HG02588 (cell line): ENCODE measurements at regions not wholly inside any gene's neighbourhood (a gene's known extent, or its start where the extent isn't known, plus 50 kb on each side); places are given as distances from the start of the nearest gene placed in this dataset.
"Not testable (repeated sequence)": the region's sequence is repeated elsewhere in the genome, so short reads cannot be mapped to it uniquely, and the experiment has no call there.

ENCODE experiments used
- ATAC-seq: cut with Tn5 transposase; IDR thresholded peaks from one replicate; pipeline ENCODE4 v1.9.1; 2021; ENCODE audit warnings: mild to moderate bottlenecking, moderate library complexity; ENCODE audit not compliant: unreplicated experiment

DNA sequence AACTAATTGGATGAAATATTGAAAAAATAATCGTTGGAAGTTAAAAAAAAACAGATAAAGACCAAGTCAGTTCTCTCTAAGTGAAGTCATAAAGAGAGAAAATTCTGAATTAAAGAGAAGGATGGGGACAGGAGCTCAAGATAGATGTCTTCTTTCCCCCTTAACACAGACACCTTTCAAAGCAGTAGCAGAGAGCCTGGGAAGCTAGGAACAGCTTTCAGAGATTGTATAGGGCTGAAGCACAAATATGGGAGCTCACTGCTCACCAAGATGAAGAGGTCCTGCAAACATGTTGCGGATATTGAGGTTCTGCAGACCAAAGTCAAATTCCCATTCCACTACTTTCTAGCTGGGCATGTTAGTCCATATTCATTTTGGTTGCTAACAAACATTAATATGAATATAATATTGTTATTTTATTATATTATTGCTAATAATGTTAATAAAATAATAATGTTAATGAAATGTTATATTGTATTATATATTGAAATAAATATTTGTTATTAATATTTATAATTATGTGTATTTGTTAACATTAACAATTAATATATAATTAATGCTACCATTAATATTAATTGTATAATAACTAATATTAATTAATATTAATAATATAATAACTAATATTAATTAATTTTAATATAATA, 319.1 kb downstream of the OXSM start:
- ATAC-seq: no peak

DNA sequence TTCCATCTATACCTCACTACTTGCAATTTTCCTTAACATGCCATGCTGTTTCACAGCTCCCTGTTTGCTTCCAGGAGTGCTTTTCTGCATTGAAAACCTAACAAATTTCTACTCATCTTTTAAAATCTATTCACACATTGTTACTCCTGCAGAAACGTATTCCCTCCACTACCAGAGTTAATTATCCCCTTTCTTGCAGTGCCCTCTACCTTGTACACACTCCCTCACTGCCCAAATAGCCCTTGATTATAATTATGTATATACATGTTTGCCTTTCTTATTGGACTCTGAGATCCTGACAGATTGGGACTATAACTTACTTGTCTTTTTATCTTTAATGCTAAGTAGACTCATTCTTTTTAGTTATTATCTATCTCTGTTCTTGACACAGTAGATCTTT, 325.0 kb downstream of the OXSM start:
- no peak for ATAC-seq

DNA sequence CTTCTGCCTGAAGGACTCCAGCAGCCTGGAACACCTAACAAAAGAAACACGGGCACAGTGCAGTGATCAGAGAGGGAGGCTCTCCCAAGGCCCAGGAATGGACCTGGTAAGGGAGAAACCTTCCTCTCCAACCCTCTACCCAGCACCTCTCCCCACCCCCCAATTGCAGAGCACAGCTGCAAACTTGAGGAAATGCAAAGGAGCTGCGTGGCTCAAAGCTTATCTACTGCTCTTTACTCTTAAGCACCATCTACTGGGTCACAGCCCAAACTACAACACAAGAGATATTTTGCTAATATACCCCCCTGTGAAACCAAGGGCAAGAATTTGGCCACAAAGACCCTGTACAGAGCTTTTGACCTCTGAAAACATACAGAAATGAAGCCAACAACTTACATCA, 328.3 kb downstream of the OXSM start:
- no peak for ATAC-seq

GRCh38 chr3:26132942-26133341, 343.1 kb downstream of the OXSM start:
- ATAC-seq: no peak

DNA sequence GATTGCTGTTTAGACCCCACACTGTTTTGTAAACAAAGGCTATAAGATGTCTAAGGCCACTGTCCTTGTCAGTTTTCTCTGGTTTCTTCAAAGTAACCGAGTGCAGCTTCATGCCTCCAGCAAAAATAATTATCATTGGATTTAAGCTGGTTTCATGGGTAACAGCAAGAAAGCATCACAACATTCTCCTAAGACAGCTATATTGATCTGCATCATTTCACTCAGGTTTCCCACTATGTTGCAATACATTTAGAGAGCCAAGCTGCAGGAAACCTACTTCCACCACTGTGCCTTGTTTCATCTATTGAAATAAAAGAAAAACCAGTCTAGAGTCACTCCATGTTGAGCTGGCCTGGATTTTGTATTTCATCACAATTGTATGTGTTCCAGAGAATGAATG, 351.4 kb downstream of the OXSM start:
- ATAC-seq: no peak

GRCh38 chr3:26145769-26146168, 355.9 kb downstream of the OXSM start:
- ATAC-seq: no peak

DNA sequence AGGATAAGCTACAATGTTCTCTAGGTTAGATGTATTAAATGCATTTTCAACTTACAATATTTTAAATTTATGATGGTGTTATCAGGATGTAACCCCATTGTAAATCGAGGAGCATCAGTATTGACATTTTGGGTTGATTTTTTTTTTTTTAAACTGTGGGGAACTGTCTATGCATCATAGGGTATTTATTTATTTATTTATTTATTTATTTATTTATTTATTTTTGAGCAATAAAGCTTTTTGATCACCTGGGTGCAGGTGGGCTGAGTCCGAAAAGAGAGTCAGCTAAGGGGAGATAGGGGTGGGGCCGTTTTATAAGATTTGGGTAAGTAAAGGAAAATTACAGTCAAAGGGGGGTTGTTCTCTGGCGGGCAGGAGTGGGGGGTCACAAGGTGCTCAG, 367.5 kb downstream of the OXSM start:
- not testable (repeated sequence) for ATAC-seq

DNA sequence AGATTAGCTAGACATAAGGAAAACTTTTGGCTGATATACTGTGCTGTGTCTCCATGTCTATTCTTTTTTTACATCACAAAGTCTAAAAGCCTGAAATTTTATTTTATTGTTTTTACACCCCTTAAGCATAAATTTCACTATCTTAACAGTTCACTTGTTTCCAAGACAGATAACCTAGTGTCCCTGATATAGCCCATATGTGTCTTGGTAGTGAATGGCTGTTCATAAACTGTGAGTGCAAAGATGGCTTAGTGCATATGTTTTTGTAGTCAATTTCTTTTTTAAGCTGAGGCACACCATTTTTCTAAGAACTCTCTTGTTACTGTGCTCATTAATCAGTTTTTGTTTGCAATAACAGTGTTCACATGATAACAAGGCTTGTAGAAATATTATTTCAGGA, 381.1 kb downstream of the OXSM start:
- no peak for ATAC-seq

DNA sequence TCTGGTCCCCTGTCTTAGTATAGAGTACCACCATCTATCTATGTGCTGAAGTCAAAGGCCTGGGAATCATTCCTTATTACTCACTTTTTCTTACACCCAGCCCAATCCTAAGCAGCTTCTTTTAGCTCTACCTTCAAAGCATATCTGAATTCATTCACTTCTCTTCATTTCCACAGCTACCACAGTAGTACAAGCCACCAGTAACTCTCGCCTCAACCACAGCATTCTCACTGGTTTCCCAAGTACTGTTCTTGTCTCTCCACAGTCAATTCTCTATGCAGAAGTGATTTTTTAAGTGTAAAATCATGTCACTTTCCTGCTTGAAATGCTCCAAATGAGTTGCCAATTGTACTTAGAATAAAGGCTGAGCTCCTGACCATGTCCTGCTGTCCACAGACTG, 401.7 kb downstream of the OXSM start:
- no peak for ATAC-seq

DNA sequence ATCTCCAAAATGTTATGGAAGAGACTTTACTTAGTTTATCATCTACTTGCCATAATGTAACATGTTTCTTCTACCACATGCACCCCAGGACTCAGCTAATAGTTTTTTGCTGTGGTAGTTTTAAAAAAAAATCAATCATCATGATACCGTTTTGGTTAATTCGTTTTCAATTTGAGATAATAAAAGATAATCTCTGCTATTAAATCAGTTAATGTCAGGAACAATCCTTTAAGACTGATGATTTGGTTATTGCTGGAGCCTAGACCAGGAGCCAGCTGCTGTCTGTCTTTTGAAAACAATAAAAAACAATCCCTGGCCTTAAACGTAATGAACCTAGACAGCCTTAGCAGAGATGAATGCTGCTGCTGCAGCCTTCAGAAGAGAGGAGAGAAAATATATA, 403.7 kb downstream of the OXSM start:
- ATAC-seq: no peak

DNA sequence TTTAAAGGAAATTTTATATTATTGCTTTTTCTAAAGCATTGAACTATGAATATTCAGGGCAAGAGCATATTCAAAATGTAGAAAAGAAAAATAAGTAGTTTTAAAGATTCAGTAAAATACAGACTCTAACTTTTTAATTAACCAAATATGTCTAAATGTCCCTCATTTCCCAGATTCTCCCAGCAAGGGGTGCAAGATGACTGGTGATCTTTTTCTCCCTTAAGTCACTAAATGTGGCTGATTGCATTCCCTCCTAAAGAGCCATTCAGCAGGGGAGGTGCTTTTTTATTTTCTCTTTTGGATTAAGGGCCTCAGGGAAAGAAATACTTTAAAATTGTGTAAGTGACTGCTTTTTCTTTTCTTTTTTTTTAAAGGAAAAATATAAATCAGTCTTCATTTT, 406.9 kb downstream of the OXSM start:
- ATAC-seq: no peak

DNA sequence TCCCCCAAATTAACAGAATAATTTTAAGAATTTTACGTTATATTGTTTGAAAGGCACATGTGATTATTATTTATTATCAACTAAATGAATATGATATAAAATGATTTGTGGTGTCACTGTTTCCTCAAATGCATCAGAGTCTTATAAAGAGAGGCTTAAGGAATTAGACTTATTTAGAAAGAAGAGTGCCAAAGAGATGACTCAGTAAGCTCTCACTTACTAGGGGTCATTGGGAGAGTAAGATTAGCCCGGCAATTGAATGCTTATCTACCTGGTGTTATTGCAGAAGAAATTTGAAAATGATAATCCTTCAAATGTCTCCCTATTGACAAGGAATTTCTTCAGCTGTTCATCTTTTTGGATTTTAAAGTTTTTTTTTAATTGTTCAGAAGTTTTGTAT, 408.7 kb downstream of the OXSM start:
- ATAC-seq: no peak

- no peak for ATAC-seq
Measured at GRCh38 chr3:26202169-26202568, 412.3 kb downstream of the OXSM start.

DNA sequence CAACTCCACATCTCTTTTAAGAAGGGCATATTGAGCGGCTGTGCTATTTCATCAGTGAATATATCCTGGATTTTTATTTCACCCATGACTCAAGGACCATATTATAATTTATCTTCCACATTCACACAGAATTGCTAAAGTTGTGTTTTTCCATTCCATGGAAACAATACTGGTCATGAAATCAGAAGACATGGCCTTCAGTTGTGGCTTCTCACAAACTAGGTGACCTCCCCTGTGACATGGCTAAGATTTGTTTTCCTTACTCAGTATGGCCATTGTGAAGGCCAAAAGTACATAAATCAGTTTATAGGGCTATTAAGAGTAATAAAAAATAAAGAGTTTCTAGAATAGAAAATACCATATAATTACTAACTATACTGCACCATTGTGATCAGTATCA, 415.6 kb downstream of the OXSM start:
- no peak for ATAC-seq

- ATAC-seq: no peak
Measured at GRCh38 chr3:26208201-26208600, 414.4 kb upstream of the LRRC3B start.

DNA sequence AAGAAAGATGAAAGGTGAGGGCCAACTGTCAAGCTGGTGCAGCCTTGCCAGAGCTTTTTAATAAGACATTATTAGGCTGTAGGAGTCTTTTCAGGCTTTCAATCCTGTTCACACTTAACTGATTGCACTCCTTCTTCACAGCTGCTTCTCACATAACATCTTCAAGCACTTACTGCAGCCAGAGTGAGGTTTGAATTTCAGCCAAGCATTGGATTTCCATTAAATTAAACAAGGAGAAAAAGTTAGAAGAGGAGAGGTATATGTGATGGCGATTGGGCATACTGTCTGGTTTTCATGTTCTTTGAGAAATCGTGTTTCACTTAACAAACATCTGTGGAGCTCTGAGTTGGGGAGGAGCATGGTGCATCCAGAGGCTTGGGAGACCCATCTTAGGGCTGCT, 392.8 kb upstream of the LRRC3B start:
- no peak for ATAC-seq

- no peak for ATAC-seq
Measured at GRCh38 chr3:26233374-26233773, 389.2 kb upstream of the LRRC3B start.

DNA sequence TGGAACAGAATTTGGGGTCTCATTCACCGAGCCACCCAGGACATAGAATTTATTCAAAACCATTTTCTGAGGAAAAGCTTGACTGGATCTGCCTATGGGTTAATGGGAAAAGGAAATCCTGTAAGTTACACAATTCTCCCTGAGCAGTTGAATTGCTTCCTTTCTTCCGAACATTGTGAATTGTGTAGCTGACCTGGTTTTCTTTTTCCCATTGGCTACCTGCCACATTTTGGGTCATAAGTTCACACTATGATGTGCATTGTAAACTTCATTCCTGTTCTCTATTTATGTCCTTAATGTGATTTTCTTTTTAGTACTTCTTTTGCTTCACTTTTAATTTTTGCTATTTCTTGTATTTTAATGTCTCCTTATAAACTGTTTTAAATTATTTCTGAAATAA, 386.0 kb upstream of the LRRC3B start:
- no peak for ATAC-seq

DNA sequence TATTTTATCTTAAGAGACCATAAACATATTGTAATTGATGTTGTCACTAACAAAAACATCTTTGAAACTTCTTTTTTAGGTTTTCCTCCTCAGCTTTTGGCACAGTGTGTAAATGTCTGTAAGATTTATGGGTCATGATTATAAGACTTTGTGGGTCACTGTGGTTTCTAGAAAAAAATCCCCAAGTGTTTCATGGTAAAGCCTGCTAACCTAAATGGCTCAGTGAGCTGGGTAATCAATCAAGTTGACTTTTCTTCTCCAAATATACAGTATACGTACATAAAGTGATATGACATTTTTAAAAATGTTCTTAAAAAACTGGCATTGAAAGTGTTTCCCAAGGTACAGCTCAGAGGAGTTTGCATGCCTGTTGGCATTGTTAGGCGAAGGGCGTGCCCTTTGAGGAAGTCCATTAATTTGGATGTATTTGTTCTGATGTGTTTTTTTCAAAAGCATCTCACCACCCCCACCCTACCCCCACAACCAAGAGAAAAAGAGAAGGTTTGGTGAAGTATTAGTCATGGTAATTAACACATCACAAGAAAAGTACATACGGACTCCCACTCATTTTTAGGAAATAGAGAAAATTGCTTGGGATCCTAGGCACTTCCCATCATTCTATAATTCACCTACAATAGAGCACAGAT, 385.4 kb upstream of the LRRC3B start:
- ATAC-seq: no peak

- not testable (repeated sequence) for ATAC-seq
Measured at GRCh38 chr3:26244586-26244985, 378.0 kb upstream of the LRRC3B start.

- no peak for ATAC-seq
Measured at GRCh38 chr3:26245236-26245635, 377.3 kb upstream of the LRRC3B start.

GRCh38 chr3:26246901-26247300, 375.7 kb upstream of the LRRC3B start:
- ATAC-seq: no peak

GRCh38 chr3:26247712-26248111, 374.9 kb upstream of the LRRC3B start:
- no peak for ATAC-seq
